ENCODE measurements at regions not wholly inside any gene's neighbourhood (a gene's known extent, or its start where the extent isn't known, plus 50 kb on each side); places are given as distances from the start of the nearest gene placed in this dataset.
"Not testable (repeated sequence)": the region's sequence is repeated elsewhere in the genome, so short reads cannot be mapped to it uniquely, and the experiment has no call there.

- DNase-seq (ENCODE audit: low spot score) = no peak
Observed at GRCh38 chr17:53088481-53088880, 734.2 kb upstream of the KIF2B start.

- DNase-seq (ENCODE audit: low spot score) = no peak
Observed at GRCh38 chr17:53061446-53061845, 761.3 kb upstream of the KIF2B start.

GRCh38 chr17:53058031-53058430 lies 764.7 kb upstream of the KIF2B start:
- no peak for DNase-seq (ENCODE audit: low spot score)

- DNase-seq (ENCODE audit: low spot score) = no peak
Observed at GRCh38 chr17:53046781-53047180, 775.9 kb upstream of the KIF2B start.

- DNase-seq (ENCODE audit: low spot score) = no peak
Observed at GRCh38 chr17:53039981-53040380, 782.7 kb upstream of the KIF2B start.

- DNase-seq (ENCODE audit: low spot score) = no peak
Observed at GRCh38 chr17:53033297-53033696, 789.4 kb upstream of the KIF2B start.

GRCh38 chr17:53032861-53033271 lies 789.9 kb upstream of the KIF2B start:
- DNase-seq (ENCODE audit: low spot score) = no peak

- DNase-seq (ENCODE audit: low spot score) = no peak
Observed at GRCh38 chr17:53017227-53017626, 805.5 kb upstream of the KIF2B start.

- DNase-seq (ENCODE audit: low spot score) = no peak
Observed at GRCh38 chr17:53016085-53016484, 806.6 kb upstream of the KIF2B start.

- DNase-seq (ENCODE audit: low spot score) = no peak
Observed at GRCh38 chr17:53012364-53012763, 810.4 kb upstream of the KIF2B start.

GRCh38 chr17:53006006-53006405 lies 816.7 kb upstream of the KIF2B start:
- no peak for DNase-seq (ENCODE audit: low spot score)

- DNase-seq (ENCODE audit: low spot score) = no peak
Observed at GRCh38 chr17:53004902-53005301, 817.8 kb upstream of the KIF2B start.

- DNase-seq (ENCODE audit: low spot score) = no peak
Observed at GRCh38 chr17:52995881-52996280, 826.8 kb upstream of the KIF2B start.

GRCh38 chr17:52995147-52995546 lies 827.6 kb upstream of the KIF2B start:
- no peak for DNase-seq (ENCODE audit: low spot score)

GRCh38 chr17:52986056-52986662 lies 827.6 kb upstream of the CA10 start:
- DNase-seq (ENCODE audit: low spot score) = no peak

- no peak for DNase-seq (ENCODE audit: low spot score)
Observed at GRCh38 chr17:52982331-52982730, 823.8 kb upstream of the CA10 start.

- DNase-seq (ENCODE audit: low spot score) = no peak
Observed at GRCh38 chr17:52979921-52980320, 821.4 kb upstream of the CA10 start.

GRCh38 chr17:52965856-52966255 lies 807.3 kb upstream of the CA10 start:
- DNase-seq (ENCODE audit: low spot score) = no peak

GRCh38 chr17:52961751-52962150 lies 803.2 kb upstream of the CA10 start:
- DNase-seq (ENCODE audit: low spot score) = not testable (repeated sequence)

- DNase-seq (ENCODE audit: low spot score) = no peak
Observed at GRCh38 chr17:52957411-52957810, 798.9 kb upstream of the CA10 start.

GRCh38 chr17:52947418-52947817 lies 788.9 kb upstream of the CA10 start:
- no peak for DNase-seq (ENCODE audit: low spot score)

GRCh38 chr17:52938623-52939230 lies 780.2 kb upstream of the CA10 start:
- DNase-seq (ENCODE audit: low spot score) = no peak

GRCh38 chr17:52930581-52930980 lies 772.1 kb upstream of the CA10 start:
- no peak for DNase-seq (ENCODE audit: low spot score)

GRCh38 chr17:52930145-52930544 lies 771.6 kb upstream of the CA10 start:
- no peak for DNase-seq (ENCODE audit: low spot score)
